Type B pancreatic cell (in vitro differentiated cells): ENCODE measurements at regions not wholly inside any gene's neighbourhood (a gene's known extent, or its start where the extent isn't known, plus 50 kb on each side); places are given as distances from the start of the nearest gene placed in this dataset.
"Not testable (repeated sequence)": the region's sequence is repeated elsewhere in the genome, so short reads cannot be mapped to it uniquely, and the experiment has no call there.

ENCODE experiments used
- DNase-seq: peaks from one replicate; pipeline ENCODE4 v3.0.0; 2021; ENCODE audit warnings: mixed read lengths; ENCODE audit not compliant: unreplicated experiment; ENCODE audit errors: extremely low spot score
- H3K27ac Mint-ChIP-seq: 2 replicates; pipeline ENCODE4 v1.8.0; 2021; ENCODE audit warnings: mild to moderate bottlenecking, mixed read lengths
- H3K27me3 Mint-ChIP-seq: 2 replicates; pipeline ENCODE4 v1.8.0; 2021; ENCODE audit warnings: mixed read lengths
- H3K36me3 Mint-ChIP-seq: 2 replicates; pipeline ENCODE4 v1.8.0; 2021; ENCODE audit warnings: mixed read lengths
- H3K4me1 Mint-ChIP-seq: one replicate; pipeline ENCODE4 v1.8.0; 2021; ENCODE audit warnings: mixed read lengths; ENCODE audit not compliant: unreplicated experiment
- H3K4me3 Mint-ChIP-seq: 2 replicates; pipeline ENCODE4 v1.8.0; 2021; ENCODE audit warnings: mild to moderate bottlenecking, mixed read lengths
- H3K9me3 Mint-ChIP-seq: 2 replicates; pipeline ENCODE4 v1.8.0; 2021; ENCODE audit warnings: mixed read lengths
- CTCF ChIP-seq: fragments of 200-600 bp; sonication (generic); conservative IDR thresholded peaks from 2 replicates; pipeline ENCODE4 v1.5.0; 2021; ENCODE audit warnings: antibody characterized with exemption, mild to moderate bottlenecking

GRCh38 chr16:79885320-79885719 is 284.8 kb upstream of the MAF start:
- no peak overlapping the region for H3K27ac Mint-ChIP-seq
- no peaks in the 10 kb centered on the region for H3K36me3 Mint-ChIP-seq
- H3K4me3 Mint-ChIP-seq: no peak overlapping the region
- no peak for TF ChIP-seq CTCF
- no peak for DNase-seq
- H3K4me1 Mint-ChIP-seq: no peaks in the 10 kb centered on the region
- no peaks in the 10 kb centered on the region for H3K27me3 Mint-ChIP-seq
- H3K9me3 Mint-ChIP-seq: no peaks in the 10 kb centered on the region

GRCh38 chr16:79883494-79883893 is 283.0 kb upstream of the MAF start:
- H3K4me3 Mint-ChIP-seq: no peak overlapping the region
- no peaks in the 10 kb centered on the region for H3K9me3 Mint-ChIP-seq
- DNase-seq: no peak
- H3K27me3 Mint-ChIP-seq: peaks cover 3% of the 10 kb centered on the region
- no peaks in the 10 kb centered on the region for H3K36me3 Mint-ChIP-seq
- H3K4me1 Mint-ChIP-seq: no peaks in the 10 kb centered on the region
- H3K27ac Mint-ChIP-seq: no peak overlapping the region
- no peak for TF ChIP-seq CTCF

GRCh38 chr16:79882340-79883005 is 281.9 kb upstream of the MAF start:
- Mint-ChIP-seq H3K27me3 (peaks cover 3% of the 10 kb centered on the region), H3K4me1 (no peaks in the 10 kb centered on the region), H3K9me3 (no peaks in the 10 kb centered on the region), H3K4me3 (no peak overlapping the region), H3K27ac (no peak overlapping the region), H3K36me3 (no peaks in the 10 kb centered on the region)
- DNase-seq: no peak
- no peak for TF ChIP-seq CTCF

- not testable (repeated sequence) for H3K4me1 Mint-ChIP-seq, H3K4me3 Mint-ChIP-seq
Measured at GRCh38 chr16:79881107-79881506, 280.6 kb upstream of the MAF start.

GRCh38 chr16:79876332-79876730 is 275.8 kb upstream of the MAF start:
- Mint-ChIP-seq H3K4me3 (no peak overlapping the region), H3K27ac (no peak overlapping the region)
- no peak for TF ChIP-seq CTCF

More at GRCh38 chr16:79881107-79881506, 280.6 kb upstream of the MAF start:
- H3K27me3 Mint-ChIP-seq, H3K9me3 Mint-ChIP-seq, DNase-seq, H3K36me3 Mint-ChIP-seq, H3K27ac Mint-ChIP-seq: not testable (repeated sequence)

GRCh38 chr16:79874391-79874790 is 273.9 kb upstream of the MAF start:
- Mint-ChIP-seq H3K9me3 (no peaks in the 10 kb centered on the region), H3K27ac (no peak overlapping the region), H3K27me3 (peaks cover 3% of the 10 kb centered on the region), H3K4me1 (no peaks in the 10 kb centered on the region), H3K36me3 (no peaks in the 10 kb centered on the region), H3K4me3 (no peak overlapping the region)
- no peak for DNase-seq
- TF ChIP-seq CTCF: no peak

More at GRCh38 chr16:79876332-79876730, 275.8 kb upstream of the MAF start:
- H3K9me3 Mint-ChIP-seq: no peaks in the 10 kb centered on the region
- H3K36me3 Mint-ChIP-seq: no peaks in the 10 kb centered on the region
- H3K27me3 Mint-ChIP-seq: peaks cover 3% of the 10 kb centered on the region
- DNase-seq: no peak
- no peaks in the 10 kb centered on the region for H3K4me1 Mint-ChIP-seq
